Trophoblast cell (in vitro differentiated cells and primary cell): ENCODE measurements at regions not wholly inside any gene's neighbourhood (a gene's known extent, or its start where the extent isn't known, plus 50 kb on each side); places are given as distances from the start of the nearest gene placed in this dataset.

Experiments
- DNase-seq, 2 donors: peaks; one replicate each; pipeline ENCODE4 v3.0.0-alpha.2; 2016
- H2AFZ ChIP-seq: 2 replicates; pipeline ENCODE4 v1.6.1; 2013; ENCODE audit warnings: low read length, moderate library complexity, mild to moderate bottlenecking; ENCODE audit not compliant: insufficient read depth, poor library complexity
- H2AK5ac ChIP-seq: 2 replicates; pipeline ENCODE4 v1.6.1; 2013; ENCODE audit warnings: mild to moderate bottlenecking, low read length
- H2BK120ac ChIP-seq: 2 replicates; pipeline ENCODE4 v1.6.1; 2013; ENCODE audit warnings: low read length, mild to moderate bottlenecking, moderate library complexity; ENCODE audit not compliant: insufficient read depth, poor library complexity
- H2BK12ac ChIP-seq: 2 replicates; pipeline ENCODE4 v1.6.1; 2013; ENCODE audit warnings: mild to moderate bottlenecking, low read length, moderate library complexity
- H2BK5ac ChIP-seq: 2 replicates; pipeline ENCODE4 v1.6.1; 2013; ENCODE audit warnings: low read length, low read depth, moderate library complexity, mild to moderate bottlenecking; ENCODE audit not compliant: poor library complexity
- H3K14ac ChIP-seq: 2 replicates; pipeline ENCODE4 v1.6.1; 2013; ENCODE audit warnings: mild to moderate bottlenecking, low read length
- H3K18ac ChIP-seq: 2 replicates; pipeline ENCODE4 v1.6.1; 2013; ENCODE audit warnings: mild to moderate bottlenecking, low read length
- H3K23ac ChIP-seq: 2 replicates; pipeline ENCODE4 v1.6.1; 2013; ENCODE audit warnings: low read length
- H3K27ac ChIP-seq: 2 replicates; pipeline ENCODE4 v1.5.1; 2013; ENCODE audit warnings: low read depth, mild to moderate bottlenecking, inconsistent platforms, low read length, moderate library complexity
- H3K27me3 ChIP-seq: 2 replicates; pipeline ENCODE4 v1.6.1; 2013; ENCODE audit warnings: inconsistent platforms, mild to moderate bottlenecking, low read length, moderate library complexity; ENCODE audit not compliant: insufficient read depth
- H3K36me3 ChIP-seq, 2 experiments: 1 replicate in 1 of 2; 2 replicates in 1 of 2; pipeline ENCODE4 v1.6.1; 2013; ENCODE audit warnings: low read length in 2 of 2, mild to moderate bottlenecking in 2 of 2, moderate library complexity in 1 of 2; ENCODE audit not compliant: insufficient read depth in 2 of 2, control insufficient read depth in 1 of 2
- H3K4ac ChIP-seq: 2 replicates; pipeline ENCODE4 v1.6.1; 2013; ENCODE audit warnings: low read depth, mild to moderate bottlenecking, low read length, moderate library complexity
- H3K4me1 ChIP-seq, 2 experiments: 1 replicate in 1 of 2; 2 replicates in 1 of 2; pipeline ENCODE4 v1.6.1; 2013; ENCODE audit warnings: low read length in 2 of 2, mild to moderate bottlenecking in 2 of 2, moderate library complexity in 1 of 2; ENCODE audit not compliant: insufficient read depth in 2 of 2, control insufficient read depth in 1 of 2
- H3K4me2 ChIP-seq: 2 replicates; pipeline ENCODE4 v1.6.1; 2013; ENCODE audit warnings: inconsistent platforms, mild to moderate bottlenecking, low read length, moderate library complexity
- H3K4me3 ChIP-seq: 2 replicates; pipeline ENCODE4 v1.5.1; 2013; ENCODE audit warnings: mild to moderate bottlenecking, low read depth, low read length, inconsistent platforms
- H3K79me1 ChIP-seq: one replicate; pipeline ENCODE4 v1.6.1; 2013; ENCODE audit warnings: low read length
- H3K79me2 ChIP-seq: 2 replicates; pipeline ENCODE4 v1.6.1; 2013; ENCODE audit warnings: low read length, mild to moderate bottlenecking; ENCODE audit not compliant: control insufficient read depth, insufficient read depth, poor library complexity
- H3K9ac ChIP-seq: 2 replicates; pipeline ENCODE4 v1.6.1; 2013; ENCODE audit warnings: mild to moderate bottlenecking, low read length
- H3K9me3 ChIP-seq: 2 replicates; pipeline ENCODE4 v1.6.1; 2013; ENCODE audit warnings: low read depth, mild to moderate bottlenecking, control low read depth, inconsistent platforms, low read length; ENCODE audit not compliant: insufficient read depth
- H4K12ac ChIP-seq: 2 replicates; pipeline ENCODE4 v1.6.1; 2013; ENCODE audit warnings: low read depth, mild to moderate bottlenecking, low read length, moderate library complexity
- H4K8ac ChIP-seq: 2 replicates; pipeline ENCODE4 v1.6.1; 2013; ENCODE audit warnings: low read depth, mild to moderate bottlenecking, low read length, moderate library complexity
- H4K91ac ChIP-seq: one replicate; pipeline ENCODE4 v1.6.1; 2013; ENCODE audit warnings: low read depth, mild to moderate bottlenecking, low read length, moderate library complexity
- WGBS: extraction: QIAGEN DNeasy Blood & Tissue Kit; methylation state at CpG from one replicate; pipeline ENCODE4 v1.1.7; 2013; ENCODE audit warnings: missing lambda C conversion rate; ENCODE audit not compliant: insufficient read length, insufficient coverage; ENCODE audit errors: extremely low coverage; 5-methylcytosine and 5-hydroxymethylcytosine counted together

GRCh38 chr2:128628996-128629395 is 310.3 kb upstream of the HS6ST1 start:
- Histone ChIP-seq H2BK5ac (no peak overlapping the region), H3K23ac (no peak overlapping the region), H3K9ac (no peak overlapping the region), H2AFZ (no peak overlapping the region), H2BK12ac (no peak overlapping the region), H3K27ac (no peak overlapping the region), H4K91ac (no peak overlapping the region), H4K8ac (no peak overlapping the region), H3K14ac (no peak overlapping the region), H3K27me3 (no peaks in the 10 kb centered on the region), H4K12ac (no peak overlapping the region), H3K4me3 (no peak overlapping the region), H2BK120ac (no peak overlapping the region), H3K36me3 (no peaks in the 10 kb centered on the region), H3K4me1 (no peaks in the 10 kb centered on the region), H2AK5ac (no peak overlapping the region), H3K79me1 (no peaks in the 10 kb centered on the region), H3K4ac (no peak overlapping the region), H3K4me2 (no peak overlapping the region), H3K18ac (no peak overlapping the region), H3K79me2 (no peaks in the 10 kb centered on the region), H3K9me3 (no peaks in the 10 kb centered on the region)
- no peak for DNase-seq
- WGBS = no CpG with 5 or more reads among the region's 6 CpGs

DNA sequence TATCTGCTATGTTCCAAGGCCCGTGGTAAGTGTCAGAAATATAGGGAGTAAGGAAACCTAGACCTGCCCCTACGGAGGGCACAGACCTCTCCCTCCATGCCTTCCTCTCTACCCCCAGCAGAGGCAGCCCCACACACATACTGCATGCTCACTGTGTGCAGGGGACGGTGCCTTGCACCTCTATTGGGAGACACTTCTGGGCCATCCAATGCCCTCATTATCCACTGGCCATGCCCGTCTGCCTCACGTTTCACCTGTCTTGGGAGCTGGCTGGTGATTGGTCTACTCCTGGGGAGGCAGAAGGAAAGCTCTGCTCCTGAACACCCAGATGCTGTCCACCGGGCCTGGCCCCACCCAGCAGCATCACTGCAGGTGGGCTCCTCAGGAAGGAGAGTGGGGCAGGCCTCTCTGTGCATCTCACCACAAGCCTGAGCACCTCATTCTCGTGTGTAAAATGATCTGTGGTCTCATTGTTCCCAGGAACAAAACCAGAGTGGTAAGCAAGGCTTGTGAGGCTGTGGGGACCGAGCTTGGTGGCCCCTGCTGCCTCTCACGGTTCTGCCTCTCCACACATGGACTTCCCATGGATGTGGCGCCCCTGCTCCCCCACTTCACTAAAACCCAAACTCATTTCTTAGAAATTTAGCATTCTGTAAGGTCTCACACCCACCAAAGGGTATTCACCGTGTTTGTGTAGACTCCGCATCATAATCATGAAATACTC is 312.5 kb upstream of the HS6ST1 start:
- Histone ChIP-seq H3K27ac (no peak overlapping the region), H4K12ac (no peak overlapping the region), H2AK5ac (no peak overlapping the region), H3K23ac (no peak overlapping the region), H3K79me2 (no peaks in the 10 kb centered on the region), H2BK5ac (no peak overlapping the region), H3K18ac (no peak overlapping the region), H3K9ac (no peak overlapping the region), H3K27me3 (no peaks in the 10 kb centered on the region), H3K4me3 (no peak overlapping the region), H2BK120ac (no peak overlapping the region), H3K4me1 (no peaks in the 10 kb centered on the region), H3K4ac (no peak overlapping the region), H3K9me3 (no peaks in the 10 kb centered on the region), H3K4me2 (no peak overlapping the region), H3K14ac (no peak overlapping the region), H4K8ac (no peak overlapping the region), H2BK12ac (no peak overlapping the region), H3K36me3 (no peaks in the 10 kb centered on the region), H2AFZ (no peak overlapping the region), H4K91ac (no peak overlapping the region), H3K79me1 (no peaks in the 10 kb centered on the region)
- DNase-seq = no peak
- whole genome bisulfite sequencing = no CpG with 5 or more reads among the region's 12 CpGs

DNA sequence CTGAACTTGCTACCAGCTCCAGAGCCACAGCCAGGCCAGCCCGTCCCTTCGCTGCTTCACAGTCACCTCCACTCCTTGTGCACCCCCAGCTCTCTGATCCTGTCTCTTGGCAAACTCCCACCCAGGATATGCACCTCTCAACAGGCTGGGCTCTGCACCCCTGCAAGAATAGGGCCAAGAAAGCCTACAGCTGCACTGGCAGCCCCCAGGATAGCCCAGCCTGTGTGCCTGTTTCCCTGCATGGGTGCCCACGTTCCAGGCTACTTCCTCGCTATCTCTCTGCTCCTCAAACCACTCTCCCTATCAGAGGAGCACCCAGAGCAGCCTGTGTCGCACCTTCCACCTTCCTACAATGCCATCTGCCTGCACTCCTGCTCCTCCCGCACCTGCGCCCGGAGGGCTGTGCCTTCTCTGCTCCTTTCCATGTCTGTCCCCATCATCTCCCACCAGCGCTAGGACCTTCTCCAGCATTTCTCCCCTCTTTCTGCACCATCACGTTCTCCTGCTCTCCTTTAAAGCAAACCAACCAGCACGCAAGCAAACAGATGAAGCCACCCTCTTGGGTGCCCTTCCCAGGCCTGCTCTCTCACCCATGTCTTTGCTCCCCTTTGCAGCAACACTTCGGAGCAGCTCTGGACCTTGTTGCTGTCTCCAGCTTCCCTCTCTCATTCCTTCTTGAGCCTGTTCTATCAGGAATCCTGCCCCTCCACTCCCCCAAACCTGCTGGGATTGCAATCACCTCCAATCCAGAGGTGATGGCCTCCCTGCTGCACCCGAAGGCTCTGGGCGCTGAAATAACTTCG is 313.2 kb upstream of the HS6ST1 start:
- no peak overlapping the region for H4K12ac ChIP-seq
- H2BK5ac ChIP-seq = no peak overlapping the region
- no peak overlapping the region for H2AFZ ChIP-seq
- H3K27me3 ChIP-seq = no peaks in the 10 kb centered on the region
- H3K23ac ChIP-seq = peak overlapping the region; percentile 70
- no peaks in the 10 kb centered on the region for H3K4me1 ChIP-seq
- no peaks in the 10 kb centered on the region for H3K79me1 ChIP-seq
- no peaks in the 10 kb centered on the region for H3K36me3 ChIP-seq
- H3K18ac ChIP-seq = no peak overlapping the region
- H3K14ac ChIP-seq = no peak overlapping the region
- H3K4me2 ChIP-seq = no peak overlapping the region
- no peak overlapping the region for H3K4me3 ChIP-seq
- H4K8ac ChIP-seq = no peak overlapping the region
- H2AK5ac ChIP-seq = no peak overlapping the region
- H4K91ac ChIP-seq = no peak overlapping the region
- H3K4ac ChIP-seq = no peak overlapping the region
- DNase-seq = no peak
- H2BK12ac ChIP-seq = no peak overlapping the region
- H3K9ac ChIP-seq = no peak overlapping the region
- no peak overlapping the region for H3K27ac ChIP-seq
- H3K79me2 ChIP-seq = no peaks in the 10 kb centered on the region
- H2BK120ac ChIP-seq = no peak overlapping the region
- no CpG with 5 or more reads among the region's 15 CpGs for WGBS
- H3K9me3 ChIP-seq = no peaks in the 10 kb centered on the region

DNA sequence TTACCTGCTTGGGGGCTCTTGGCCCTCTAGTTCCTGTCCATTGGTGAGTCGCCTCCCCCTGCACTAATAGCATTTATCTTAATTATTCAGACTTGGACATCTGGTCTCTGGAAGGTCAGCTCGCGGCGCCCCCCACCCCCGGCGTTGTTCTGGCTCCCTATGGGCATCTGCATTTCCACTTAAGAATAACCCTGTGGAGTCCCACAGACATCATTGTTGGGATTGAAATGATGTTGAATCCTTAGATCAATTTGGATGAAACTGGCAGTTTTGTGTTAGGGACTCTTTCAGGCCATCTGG is 313.8 kb upstream of the HS6ST1 start:
- H2BK12ac ChIP-seq = no peak overlapping the region
- no peak for DNase-seq
- no peak overlapping the region for H3K27ac ChIP-seq
- H3K9me3 ChIP-seq = no peaks in the 10 kb centered on the region
- no peak overlapping the region for H4K12ac ChIP-seq
- H2BK5ac ChIP-seq = no peak overlapping the region
- H3K79me1 ChIP-seq = no peaks in the 10 kb centered on the region
- H3K23ac ChIP-seq = no peak overlapping the region
- H2AFZ ChIP-seq = no peak overlapping the region
- H3K4me2 ChIP-seq = no peak overlapping the region
- no peak overlapping the region for H3K14ac ChIP-seq
- H3K9ac ChIP-seq = no peak overlapping the region
- no peaks in the 10 kb centered on the region for H3K27me3 ChIP-seq
- no peak overlapping the region for H3K18ac ChIP-seq
- no peaks in the 10 kb centered on the region for H3K4me1 ChIP-seq
- no peaks in the 10 kb centered on the region for H3K36me3 ChIP-seq
- no peak overlapping the region for H4K91ac ChIP-seq
- H3K79me2 ChIP-seq = no peaks in the 10 kb centered on the region
- H2BK120ac ChIP-seq = no peak overlapping the region
- no peak overlapping the region for H3K4me3 ChIP-seq
- no peak overlapping the region for H2AK5ac ChIP-seq
- no CpG with 5 or more reads among the region's 6 CpGs for WGBS
- H3K4ac ChIP-seq = no peak overlapping the region
- H4K8ac ChIP-seq = no peak overlapping the region
